GM13977 (cell line): ENCODE measurements at regions not wholly inside any gene's neighbourhood (a gene's known extent, or its start where the extent isn't known, plus 50 kb on each side); places are given as distances from the start of the nearest gene placed in this dataset.
"Not testable (repeated sequence)": the region's sequence is repeated elsewhere in the genome, so short reads cannot be mapped to it uniquely, and the experiment has no call there.

ENCODE experiments used
- DNase-seq: peaks from one replicate; pipeline ENCODE4 v3.0.0; 2012; ENCODE audit warnings: low spot score
- in situ Hi-C: fragments of 300-500 bp; cut with MboI; formaldehyde crosslinking; loops from one replicate; pipeline ENCODE4 v1.12.0; 2022; ENCODE audit warnings: low sequenced_read_pairs, low pct_unique_long_range_greater_than_20kb, mixed read lengths, inconsistent platforms; ENCODE audit not compliant: unreplicated experiment
- TF ChIP-seq, protein P1 (sequence below): IDR thresholded peaks from 2 replicates; pipeline ENCODE4 v1.5.1; 2012; ENCODE audit warnings: mild to moderate bottlenecking, control low read depth; ENCODE audit not compliant: insufficient read depth; ENCODE audit errors: extremely low read depth, missing control alignments

DNA sequence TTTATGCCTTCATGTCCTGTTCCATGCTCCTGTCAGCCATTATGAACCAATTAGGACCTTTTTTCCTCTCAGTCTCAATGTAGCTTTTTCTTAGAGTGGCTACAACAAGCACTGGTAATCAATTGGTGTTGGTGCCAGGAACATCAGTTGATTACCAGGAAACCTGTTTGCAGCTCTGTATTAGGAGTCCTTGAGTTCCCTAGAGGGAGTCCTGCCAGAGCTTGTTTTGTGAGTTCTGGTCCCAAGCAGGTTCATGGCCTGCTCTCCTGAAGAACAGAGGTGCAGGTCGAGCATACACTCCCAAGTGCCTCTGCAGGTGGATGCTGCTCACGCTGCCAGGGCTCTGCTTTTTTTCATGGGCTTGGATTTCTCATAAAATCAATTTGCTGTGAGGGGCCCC, 137.9 kb upstream of the PRR23C start:
- no peak for DNase-seq
- TF ChIP-seq, protein P1, sequence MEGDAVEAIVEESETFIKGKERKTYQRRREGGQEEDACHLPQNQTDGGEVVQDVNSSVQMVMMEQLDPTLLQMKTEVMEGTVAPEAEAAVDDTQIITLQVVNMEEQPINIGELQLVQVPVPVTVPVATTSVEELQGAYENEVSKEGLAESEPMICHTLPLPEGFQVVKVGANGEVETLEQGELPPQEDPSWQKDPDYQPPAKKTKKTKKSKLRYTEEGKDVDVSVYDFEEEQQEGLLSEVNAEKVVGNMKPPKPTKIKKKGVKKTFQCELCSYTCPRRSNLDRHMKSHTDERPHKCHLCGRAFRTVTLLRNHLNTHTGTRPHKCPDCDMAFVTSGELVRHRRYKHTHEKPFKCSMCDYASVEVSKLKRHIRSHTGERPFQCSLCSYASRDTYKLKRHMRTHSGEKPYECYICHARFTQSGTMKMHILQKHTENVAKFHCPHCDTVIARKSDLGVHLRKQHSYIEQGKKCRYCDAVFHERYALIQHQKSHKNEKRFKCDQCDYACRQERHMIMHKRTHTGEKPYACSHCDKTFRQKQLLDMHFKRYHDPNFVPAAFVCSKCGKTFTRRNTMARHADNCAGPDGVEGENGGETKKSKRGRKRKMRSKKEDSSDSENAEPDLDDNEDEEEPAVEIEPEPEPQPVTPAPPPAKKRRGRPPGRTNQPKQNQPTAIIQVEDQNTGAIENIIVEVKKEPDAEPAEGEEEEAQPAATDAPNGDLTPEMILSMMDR = no peak
- in situ Hi-C loops = no loop called here

DNA sequence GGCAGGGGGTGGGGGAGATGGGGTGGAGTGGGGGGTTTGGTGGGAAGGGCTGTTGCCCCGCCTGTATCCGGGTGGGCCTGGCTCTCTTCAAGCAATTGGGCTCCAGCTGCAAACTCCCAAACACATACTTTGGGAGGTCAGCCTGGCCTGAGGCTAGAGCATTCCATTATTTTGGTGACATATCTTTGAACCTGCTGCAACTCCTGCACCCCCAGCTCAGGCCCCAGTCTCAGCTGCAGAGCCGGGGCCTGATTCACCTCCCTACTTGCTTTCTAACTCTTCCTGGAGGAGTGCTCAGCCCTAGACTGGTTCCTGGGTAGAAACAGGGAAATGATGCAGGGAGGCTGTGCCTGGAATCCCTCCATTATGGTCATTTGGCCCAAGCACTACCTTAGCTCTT, 140.8 kb upstream of the PRR23C start:
- DNase-seq = no peak
- in situ Hi-C loops = no loop called here
- TF ChIP-seq, protein P1 = no peak

DNA sequence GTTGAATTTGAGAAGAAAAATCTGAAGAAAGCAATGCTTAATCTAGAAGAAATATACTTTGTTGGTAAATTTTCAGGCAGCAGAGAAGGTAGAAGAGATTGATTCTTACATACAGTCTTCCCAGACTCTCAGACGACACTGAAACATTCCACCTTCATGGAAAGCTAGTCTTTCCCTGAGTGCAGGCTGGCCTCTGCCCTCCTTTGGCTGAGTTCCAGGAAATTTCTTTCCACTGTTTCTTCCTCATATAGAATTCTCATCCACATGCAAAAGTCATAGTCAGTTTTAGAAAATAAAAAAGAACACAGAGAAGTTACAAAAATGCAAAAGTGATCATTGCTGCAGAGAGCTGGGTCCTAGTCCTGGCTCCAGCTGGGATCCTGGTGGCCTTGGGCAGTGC, 142.5 kb upstream of the PRR23C start:
- TF ChIP-seq, protein P1 = no peak
- DNase-seq = no peak
- in situ Hi-C loops = no loop called here

DNA sequence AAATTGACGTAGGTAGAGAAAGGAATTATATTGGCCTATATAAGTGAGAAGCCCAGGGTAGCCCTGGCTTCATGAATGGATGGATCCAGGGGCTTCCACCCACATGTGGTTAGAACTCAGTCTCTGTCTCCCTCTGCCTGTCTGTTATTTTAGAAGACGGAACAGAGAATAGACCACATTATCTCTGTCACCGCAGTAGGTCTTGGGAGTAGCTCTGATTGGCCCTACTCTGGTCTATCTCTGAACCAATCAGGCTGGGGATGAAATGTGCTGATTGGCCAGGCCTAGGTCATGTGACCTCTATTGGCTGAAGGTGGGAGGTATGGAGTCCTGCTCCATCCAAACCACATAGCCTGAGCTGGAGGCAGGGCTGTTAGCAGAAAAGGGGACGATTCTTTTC, 143.0 kb upstream of the PRR23C start:
- in situ Hi-C loops = no loop called here
- no peak for DNase-seq
- TF ChIP-seq, protein P1 = no peak

DNA sequence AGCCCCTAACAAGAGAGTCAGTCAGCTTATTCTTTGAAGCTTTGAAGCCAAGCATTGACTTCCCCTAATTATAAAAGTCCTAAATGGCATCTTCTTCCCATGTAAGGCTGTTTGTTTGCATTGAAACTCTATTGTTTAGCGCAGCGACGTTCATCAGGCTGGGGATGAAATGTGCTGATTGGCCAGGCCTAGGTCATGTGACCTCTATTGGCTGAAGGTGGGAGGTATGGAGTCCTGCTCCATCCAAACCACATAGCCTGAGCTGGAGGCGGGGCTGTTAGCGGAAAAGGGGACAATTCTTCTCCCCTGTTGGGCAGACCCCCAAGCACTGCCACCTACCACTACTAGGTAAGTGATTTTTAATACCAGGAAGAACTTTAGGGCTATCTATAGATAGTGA, 145.3 kb upstream of the PRR23C start:
- in situ Hi-C loops = no loop called here

DNA sequence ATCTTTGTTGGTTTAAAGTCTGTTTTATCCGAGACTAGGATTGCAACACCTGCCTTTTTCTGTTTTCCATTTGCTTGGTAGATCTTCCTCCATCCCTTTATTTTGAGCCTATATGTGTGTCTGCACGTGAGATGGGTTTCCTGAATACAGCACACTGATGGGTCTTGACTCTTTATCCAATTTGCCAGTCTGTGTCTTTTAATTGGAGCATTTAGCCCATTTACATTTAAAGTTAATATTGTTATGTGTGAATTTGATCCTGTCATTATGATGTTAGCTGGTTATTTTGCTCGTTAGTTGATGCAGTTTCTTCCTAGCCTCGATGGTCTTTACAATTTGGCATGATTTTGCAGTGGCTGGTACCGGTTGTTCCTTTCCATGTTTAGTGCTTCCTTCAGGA, 149.4 kb upstream of the MRPS22 start:
- in situ Hi-C loops, DNase-seq: not testable (repeated sequence)

More for the DNA sequence above, 145.3 kb upstream of the PRR23C start:
- no peak for DNase-seq
- TF ChIP-seq, protein P1 = no peak

DNA sequence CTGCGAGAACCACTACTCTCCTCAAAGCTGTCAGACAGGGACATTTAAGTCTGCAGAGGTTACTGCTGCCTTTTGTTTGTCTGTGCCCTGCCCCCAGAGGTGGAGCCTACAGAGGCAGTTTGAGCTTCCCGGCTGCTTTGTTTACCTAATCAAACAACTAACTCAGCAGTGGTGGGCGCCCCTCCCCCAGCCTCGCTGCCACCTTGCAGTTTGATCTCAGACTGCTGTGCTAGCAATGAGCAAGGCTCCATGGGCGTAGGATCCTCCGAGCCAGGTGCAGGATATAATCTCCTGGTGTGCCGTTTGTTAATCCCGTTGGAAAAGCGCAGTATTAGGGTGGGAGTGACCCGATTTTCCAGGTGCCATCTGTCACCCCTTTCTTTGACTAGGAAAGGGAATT, 147.7 kb upstream of the MRPS22 start:
- in situ Hi-C loops, DNase-seq: not testable (repeated sequence)

DNA sequence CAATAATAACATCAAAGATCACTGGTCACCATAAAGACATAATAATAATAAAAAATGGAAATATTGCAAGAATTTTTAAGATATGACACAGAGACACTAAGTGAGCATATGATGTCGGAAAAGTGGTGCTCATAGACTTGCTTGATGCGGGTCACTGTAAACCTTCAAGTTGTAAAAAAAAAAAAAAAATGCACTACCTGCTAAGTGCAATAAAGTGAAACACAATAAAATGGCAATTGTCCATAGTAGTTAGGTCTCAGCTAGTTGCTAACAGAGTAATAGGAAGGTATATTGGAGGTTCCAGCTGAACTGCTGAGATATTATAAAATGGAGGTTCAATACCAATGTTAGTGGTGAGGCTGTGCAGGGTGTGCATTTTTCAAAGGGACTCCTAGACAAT, 146.6 kb upstream of the MRPS22 start:
- in situ Hi-C loops = no loop called here
- no peak for DNase-seq
- TF ChIP-seq, protein P1 = no peak
